ENCODE measurements at regions not wholly inside any gene's neighbourhood (a gene's known extent, or its start where the extent isn't known, plus 50 kb on each side); places are given as distances from the start of the nearest gene placed in this dataset.

DNA sequence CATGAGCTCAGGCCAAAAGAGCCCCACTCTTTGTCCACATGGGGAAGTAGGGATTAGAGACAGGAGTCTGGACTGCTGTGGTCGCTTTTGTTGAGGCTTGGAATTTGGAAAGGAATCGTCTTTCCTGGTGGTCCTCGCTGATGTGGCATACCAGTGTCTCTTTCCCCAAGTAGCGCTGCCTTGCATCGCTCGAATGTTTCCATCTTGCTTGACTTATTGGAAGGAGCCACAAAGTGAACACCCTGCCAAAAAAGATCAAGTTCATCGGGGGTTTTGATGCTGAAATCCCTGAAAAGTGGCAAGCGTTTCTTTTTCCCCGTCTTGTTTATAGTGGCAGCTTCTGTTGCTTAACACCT is 161.3 kb downstream of the MACROH2A1 start:
- H3K4me1 ChIP-seq = peaks cover 53 to 64% of the 10 kb centered on the region in 2 donors

GRCh38 chr5:135236908-135237747 is 161.9 kb downstream of the MACROH2A1 start:
- Histone ChIP-seq H3K4me3 (no peak overlapping the region), H3K27ac (no peak overlapping the region), H3K36me3 (no peaks in the 10 kb centered on the region), H3K4me1 (peaks cover 48 to 58% of the 10 kb centered on the region in 2 donors), H3K27me3 (no peaks in the 10 kb centered on the region), H3K9me3 (no peaks in the 10 kb centered on the region)
- ATAC-seq (no peak), DNase-seq (no peak)
- no peak for TF ChIP-seq CTCF (IDR thresholded peaks at IDR 0.05 in 4 of 5, conservative IDR thresholded peaks at IDR 0.05 in 1 of 5)
- TF ChIP-seq POLR2A (IDR thresholded peaks at IDR 0.05) = no peak
- in situ Hi-C loops (cut with MboI; ENCODE audit: low sequenced_read_pairs in 4 of 4) = no loop called here
- intact Hi-C loops (cut with DNase I; ENCODE audit: low total_unique reads) = no loop called here

More for the DNA sequence above, 161.3 kb downstream of the MACROH2A1 start:
- DNase-seq (no peak), ATAC-seq (no peak)
- TF ChIP-seq CTCF (IDR thresholded peaks at IDR 0.05 in 4 of 5, conservative IDR thresholded peaks at IDR 0.05 in 1 of 5) (no peak), POLR2A (IDR thresholded peaks at IDR 0.05) (no peak)
- Histone ChIP-seq H3K27me3 (no peaks in the 10 kb centered on the region), H3K4me3 (no peak overlapping the region), H3K9me3 (no peaks in the 10 kb centered on the region), H3K36me3 (no peaks in the 10 kb centered on the region), H3K27ac (no peak overlapping the region)
- in situ Hi-C loops (cut with MboI; ENCODE audit: low sequenced_read_pairs in 4 of 4) = no loop called here
- intact Hi-C loops (cut with DNase I; ENCODE audit: low total_unique reads) = no loop called here

DNA sequence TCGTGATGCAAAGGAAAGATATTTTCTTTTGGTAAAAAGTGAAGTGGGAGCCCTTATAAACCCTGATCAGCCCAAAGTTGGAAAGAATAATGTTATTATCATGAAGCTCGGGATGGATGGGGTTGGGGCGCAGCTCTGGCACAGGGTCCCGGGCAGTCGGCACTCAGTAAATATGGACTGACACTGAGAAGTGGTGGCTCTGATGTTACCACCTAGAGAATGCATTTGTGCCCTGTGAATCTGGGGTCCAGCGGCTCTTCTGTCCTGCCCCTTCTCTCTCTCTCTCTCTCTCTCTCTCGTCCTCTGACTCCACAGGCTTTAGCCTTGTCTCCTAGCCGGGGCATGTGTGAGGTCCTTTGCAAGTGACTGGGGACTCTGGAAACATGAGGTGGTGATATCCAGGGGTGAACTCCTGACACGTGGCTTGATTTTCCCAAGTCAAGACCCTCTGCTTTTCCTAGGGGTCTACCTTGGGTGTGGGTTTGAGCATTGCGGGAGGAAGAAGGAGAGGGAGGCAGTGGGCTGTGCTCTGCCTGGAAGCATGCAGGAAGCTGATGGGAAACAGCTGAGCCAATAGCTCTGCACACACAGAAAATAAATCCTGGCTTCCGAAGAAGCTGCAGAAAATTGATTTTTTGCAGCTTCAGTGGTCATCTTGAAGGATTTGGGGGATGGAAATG is 162.7 kb downstream of the MACROH2A1 start:
- in situ Hi-C loops (cut with MboI; ENCODE audit: low sequenced_read_pairs in 4 of 4) (no loop called here), intact Hi-C loops (cut with DNase I; ENCODE audit: low total_unique reads) (no loop called here)
- Histone ChIP-seq H3K4me3 (no peak overlapping the region), H3K27ac (no peak overlapping the region), H3K36me3 (no peaks in the 10 kb centered on the region), H3K4me1 (peaks cover 41 to 51% of the 10 kb centered on the region in 2 donors), H3K27me3 (no peaks in the 10 kb centered on the region), H3K9me3 (no peaks in the 10 kb centered on the region)
- no peak for TF ChIP-seq CTCF (IDR thresholded peaks at IDR 0.05 in 4 of 5, conservative IDR thresholded peaks at IDR 0.05 in 1 of 5)
- no peak for TF ChIP-seq POLR2A (IDR thresholded peaks at IDR 0.05)
- ATAC-seq = no peak
- no peak for DNase-seq

DNA sequence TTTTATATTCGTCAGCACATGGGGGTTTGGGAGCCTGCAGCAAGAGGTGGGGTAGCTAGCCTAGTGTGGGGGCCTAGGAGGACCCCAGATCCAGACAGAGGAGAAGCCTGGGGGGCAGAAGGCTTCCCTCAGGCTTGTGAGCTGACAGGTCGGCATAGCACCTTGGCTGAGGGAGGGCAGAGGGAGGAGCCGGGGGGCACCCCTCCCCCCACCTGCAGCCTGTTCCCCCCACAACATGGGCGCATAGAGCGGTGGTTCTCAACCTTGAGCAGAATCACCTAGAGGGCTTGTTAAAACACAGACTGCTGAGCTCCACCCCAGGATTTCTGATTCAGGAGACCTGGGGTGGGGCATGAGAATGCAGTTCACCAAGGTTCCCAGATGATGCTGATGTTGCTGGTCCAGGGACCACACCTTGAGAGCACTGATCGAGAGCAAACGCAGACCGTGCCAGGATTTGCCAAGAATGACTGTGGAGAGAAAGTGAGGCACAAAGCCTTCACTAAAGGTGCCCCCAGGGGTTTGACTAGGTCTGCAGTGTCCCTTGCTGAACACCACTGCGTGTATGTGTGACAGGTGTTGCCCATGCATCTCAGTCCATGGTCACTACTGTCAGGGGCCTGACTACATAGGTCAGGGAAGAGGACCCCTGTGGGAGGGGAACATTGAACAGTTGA is 163.3 kb downstream of the MACROH2A1 start:
- in situ Hi-C loops (cut with MboI; ENCODE audit: low sequenced_read_pairs in 4 of 4) (no loop called here), intact Hi-C loops (cut with DNase I; ENCODE audit: low total_unique reads) (no loop called here)
- no peaks in the 10 kb centered on the region for H3K9me3 ChIP-seq
- ATAC-seq (no peak), DNase-seq (no peak)
- TF ChIP-seq POLR2A (IDR thresholded peaks at IDR 0.05) = no peak
- no peak for TF ChIP-seq CTCF (IDR thresholded peaks at IDR 0.05 in 4 of 5, conservative IDR thresholded peaks at IDR 0.05 in 1 of 5)
- no peaks in the 10 kb centered on the region for H3K36me3 ChIP-seq
- H3K27ac ChIP-seq = no peak overlapping the region
- H3K4me1 ChIP-seq = peaks cover 45 to 46% of the 10 kb centered on the region in 2 donors
- no peak overlapping the region for H3K4me3 ChIP-seq
- H3K27me3 ChIP-seq = no peaks in the 10 kb centered on the region
